Testis (tissue), 2 donors: ENCODE measurements at regions not wholly inside any gene's neighbourhood (a gene's known extent, or its start where the extent isn't known, plus 50 kb on each side); places are given as distances from the start of the nearest gene placed in this dataset.

Experiments used
- POLR2A ChIP-seq: fragments of 450-650 bp; IDR thresholded peaks from one replicate; pipeline ENCODE4 v1.6.1; 2017; ENCODE audit warnings: antibody characterized with exemption, mild to moderate bottlenecking, moderate library complexity
- TF ChIP-seq, protein P1 (sequence below), 3 experiments: fragments of 450-650 bp in 2 of 3; fragments of 200-600 bp in 1 of 3; sonication (generic) in 1 of 3; IDR thresholded peaks; one replicate each; pipeline ENCODE4 v1.5.1; 2016 to 2019; ENCODE audit warnings: antibody characterized with exemption in 3 of 3, mild to moderate bottlenecking in 2 of 3, moderate library complexity in 1 of 3

- TF ChIP-seq, protein P1, sequence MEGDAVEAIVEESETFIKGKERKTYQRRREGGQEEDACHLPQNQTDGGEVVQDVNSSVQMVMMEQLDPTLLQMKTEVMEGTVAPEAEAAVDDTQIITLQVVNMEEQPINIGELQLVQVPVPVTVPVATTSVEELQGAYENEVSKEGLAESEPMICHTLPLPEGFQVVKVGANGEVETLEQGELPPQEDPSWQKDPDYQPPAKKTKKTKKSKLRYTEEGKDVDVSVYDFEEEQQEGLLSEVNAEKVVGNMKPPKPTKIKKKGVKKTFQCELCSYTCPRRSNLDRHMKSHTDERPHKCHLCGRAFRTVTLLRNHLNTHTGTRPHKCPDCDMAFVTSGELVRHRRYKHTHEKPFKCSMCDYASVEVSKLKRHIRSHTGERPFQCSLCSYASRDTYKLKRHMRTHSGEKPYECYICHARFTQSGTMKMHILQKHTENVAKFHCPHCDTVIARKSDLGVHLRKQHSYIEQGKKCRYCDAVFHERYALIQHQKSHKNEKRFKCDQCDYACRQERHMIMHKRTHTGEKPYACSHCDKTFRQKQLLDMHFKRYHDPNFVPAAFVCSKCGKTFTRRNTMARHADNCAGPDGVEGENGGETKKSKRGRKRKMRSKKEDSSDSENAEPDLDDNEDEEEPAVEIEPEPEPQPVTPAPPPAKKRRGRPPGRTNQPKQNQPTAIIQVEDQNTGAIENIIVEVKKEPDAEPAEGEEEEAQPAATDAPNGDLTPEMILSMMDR (IDR thresholded peaks at IDR 0.05): no peak
- no peak for TF ChIP-seq POLR2A
These were observed 109.9 kb upstream of the FAM47C start for GRCh38 chrX:36898301-36898700.
